Hippocampal formation (tissue), 2 donors: ENCODE measurements at regions not wholly inside any gene's neighbourhood (a gene's known extent, or its start where the extent isn't known, plus 50 kb on each side); places are given as distances from the start of the nearest gene placed in this dataset.

Experiments
- DNase-seq, 2 donors: peaks; one replicate each; lab custom pipeline; 2025; lab: John Stamatoyannopoulos, UW

GRCh38 chr10:120641695-120642094 is 184.7 kb downstream of the PLPP4 start:
- no peak for DNase-seq

GRCh38 chr10:120643351-120643750 is 186.3 kb downstream of the PLPP4 start:
- DNase-seq = no peak

- DNase-seq = no peak
These were observed 187.8 kb downstream of the PLPP4 start for GRCh38 chr10:120644556-120645410.

- no peak for DNase-seq
These were observed 189.2 kb downstream of the PLPP4 start for GRCh38 chr10:120646159-120646732.

DNA sequence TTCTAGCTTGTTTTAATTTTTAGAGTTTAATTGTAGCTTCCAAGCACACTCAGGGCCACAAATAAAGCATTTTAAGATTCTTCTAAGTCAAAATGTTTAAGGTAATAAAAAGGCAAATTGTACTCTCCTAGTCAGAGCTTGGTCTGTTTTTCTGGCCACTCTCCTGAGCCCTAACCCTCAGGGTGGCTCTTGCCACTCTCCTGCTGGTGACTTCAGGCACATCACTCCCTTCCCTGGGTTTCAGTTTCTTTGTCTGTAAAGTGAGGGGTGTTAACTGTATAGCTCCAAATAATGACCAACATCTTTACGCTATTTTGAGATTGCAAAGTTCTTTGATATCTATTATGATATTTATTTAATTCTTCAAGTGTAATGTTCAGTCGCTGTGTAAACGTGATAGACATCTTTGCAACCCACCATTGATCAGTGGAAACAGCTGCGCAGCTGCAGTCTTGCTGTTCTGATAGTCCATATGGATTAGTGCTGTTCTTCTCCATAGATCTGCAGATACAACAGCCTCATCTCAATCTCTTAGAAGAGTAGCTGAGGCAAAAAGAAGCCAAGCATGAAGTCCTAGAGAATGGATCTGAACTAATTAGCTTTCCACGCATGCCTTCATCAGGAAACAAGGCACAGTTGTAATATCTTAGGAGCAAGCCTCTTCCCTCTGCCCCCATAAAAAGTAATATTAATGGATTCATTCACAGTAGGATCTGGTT is 189.9 kb downstream of the PLPP4 start:
- DNase-seq = no peak

GRCh38 chr10:120650705-120651399 is 193.8 kb downstream of the PLPP4 start:
- DNase-seq = no peak

DNA sequence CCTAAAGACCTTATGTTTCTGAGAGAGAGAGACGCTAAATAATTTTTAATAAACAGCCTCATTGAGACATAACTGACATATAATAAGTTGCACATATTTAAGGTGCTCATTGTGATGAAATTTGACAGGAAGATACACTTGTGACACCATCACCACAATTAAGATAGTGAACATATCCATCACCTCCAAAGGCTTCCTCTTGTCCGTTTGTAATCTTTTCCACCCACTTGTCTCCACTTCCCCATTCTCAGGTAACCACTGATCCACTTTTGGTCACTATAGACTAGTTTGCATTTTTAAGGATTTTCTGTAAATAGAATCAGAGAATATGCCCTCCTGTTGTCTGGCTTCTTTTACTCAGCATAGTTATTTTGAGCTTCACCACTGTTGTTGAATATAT is 195.1 kb upstream of the WDR11 start:
- no peak for DNase-seq

- DNase-seq = no peak
These were observed 193.8 kb upstream of the WDR11 start for GRCh38 chr10:120657371-120657770.

DNA sequence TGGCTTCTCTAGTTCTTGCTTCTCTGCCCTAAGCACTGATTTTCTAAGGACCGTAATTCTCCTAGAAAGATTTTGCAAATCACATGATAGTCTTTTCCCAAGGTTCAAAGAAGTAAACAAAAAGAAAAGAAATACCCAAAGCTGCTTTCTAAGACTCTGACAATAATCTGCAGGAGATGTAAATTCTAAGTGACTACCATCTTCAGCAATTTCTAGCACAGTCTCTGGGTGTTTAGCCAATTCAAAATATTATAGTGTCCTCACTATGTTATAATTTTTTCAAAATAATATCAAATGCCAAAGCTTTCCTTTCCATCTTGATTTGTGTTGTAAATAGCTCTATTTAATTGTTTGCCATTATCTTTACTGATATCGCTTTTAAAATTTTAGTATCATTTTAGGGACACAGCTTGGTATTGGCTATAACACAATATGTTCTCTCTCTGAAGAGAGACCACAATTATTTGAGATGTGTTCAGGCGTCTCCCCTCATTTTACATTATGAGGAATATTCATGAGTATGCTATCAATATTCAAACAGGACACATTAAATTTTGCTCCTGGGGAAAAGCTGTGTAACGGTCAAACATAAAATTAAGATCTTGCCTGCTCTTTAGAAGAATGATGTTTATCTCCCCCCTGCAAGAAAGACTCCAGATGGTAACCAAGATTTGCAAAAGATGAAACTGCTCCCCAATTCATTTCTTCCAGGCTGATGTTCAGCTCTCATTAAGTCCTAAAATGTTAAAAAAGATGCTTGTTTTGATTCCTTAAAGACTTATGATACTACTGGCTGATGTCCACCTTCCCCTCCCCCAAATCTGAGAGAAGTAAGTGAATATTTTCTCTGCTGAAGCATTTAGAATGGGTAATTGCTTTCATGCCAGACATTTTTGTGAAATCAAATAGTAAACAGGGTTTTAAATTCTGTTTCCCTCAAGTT is 191.9 kb upstream of the WDR11 start:
- DNase-seq = no peak

- DNase-seq = no peak
These were observed 184.9 kb upstream of the WDR11 start for GRCh38 chr10:120666308-120666707.

DNA sequence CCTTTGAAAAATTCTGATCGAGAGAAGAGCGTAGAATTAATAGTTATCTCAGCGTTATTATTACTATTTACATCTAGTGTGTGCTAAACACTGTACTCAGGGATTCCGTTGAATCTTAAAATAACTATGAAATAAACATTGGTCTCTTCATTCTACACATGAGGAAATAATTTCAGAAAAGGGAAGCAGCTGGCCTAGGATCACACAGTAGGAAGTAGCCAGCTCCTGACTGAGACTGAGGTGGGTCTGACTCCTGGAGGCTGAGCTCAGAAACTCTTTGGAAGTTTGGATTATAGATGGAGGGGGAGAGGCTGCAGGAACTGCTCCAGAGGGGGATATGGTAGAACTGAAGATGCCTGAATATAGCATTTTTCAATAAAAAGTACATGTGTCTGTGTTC is 183.9 kb upstream of the WDR11 start:
- DNase-seq = no peak

DNA sequence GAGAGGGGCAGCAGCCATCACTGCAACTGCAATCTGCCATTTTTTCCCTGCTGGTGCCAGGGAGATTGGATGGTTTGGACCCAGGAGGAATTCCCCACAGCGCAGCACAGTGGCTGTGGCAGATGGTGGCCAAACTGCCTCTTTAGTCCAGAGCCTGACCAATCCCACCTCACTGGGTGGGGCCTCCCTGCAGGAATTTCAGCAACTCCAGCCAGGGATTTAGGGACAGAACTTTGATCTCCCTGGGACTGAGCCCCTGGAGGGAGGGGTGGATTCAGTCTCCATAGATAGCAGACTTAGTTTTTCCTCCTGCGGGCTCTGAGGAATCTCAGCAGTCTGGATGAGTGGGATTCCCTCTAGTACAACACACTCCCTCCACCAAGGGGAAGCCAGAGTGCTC is 179.7 kb upstream of the WDR11 start:
- DNase-seq = no peak

DNA sequence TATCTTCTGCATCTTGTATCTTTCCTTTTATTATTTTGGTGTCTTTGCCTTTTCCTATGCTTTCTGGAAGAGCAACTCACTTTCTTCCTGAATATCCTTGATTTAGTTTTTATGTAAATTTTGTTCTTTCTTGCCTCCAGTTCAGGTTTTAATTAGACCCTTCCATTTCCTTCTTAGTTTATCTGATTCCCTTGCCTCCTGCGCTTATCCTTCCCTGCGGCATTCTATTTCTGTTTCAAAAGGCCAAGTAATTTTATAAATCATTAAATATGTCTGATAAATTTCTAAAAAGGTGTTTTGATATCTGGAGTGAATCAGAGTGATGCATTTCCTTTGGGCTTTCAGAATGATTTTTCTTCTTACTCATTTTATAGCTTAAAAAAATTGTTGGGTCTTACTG is 167.7 kb upstream of the WDR11 start:
- no peak for DNase-seq

DNA sequence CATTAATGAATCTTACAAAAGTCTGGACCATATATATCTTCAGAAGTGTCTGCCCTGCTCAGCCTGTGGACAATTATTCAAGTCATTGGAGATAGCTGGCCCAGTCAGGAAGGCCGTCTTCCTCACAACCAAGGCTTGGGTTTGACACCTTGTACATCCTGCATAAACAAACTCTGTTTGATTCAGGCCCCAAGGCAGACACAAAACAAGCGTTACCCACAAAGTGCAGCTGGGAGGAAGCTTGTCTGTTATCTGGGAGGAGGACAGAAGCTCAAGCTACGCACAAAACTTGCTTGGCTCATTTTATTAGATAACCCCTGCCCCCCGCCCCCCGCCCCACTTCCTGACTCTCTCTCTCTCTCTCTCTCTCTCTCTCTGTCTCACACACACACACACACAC is 166.9 kb upstream of the WDR11 start:
- DNase-seq = no peak

- DNase-seq = no peak
These were observed 166.0 kb upstream of the WDR11 start for GRCh38 chr10:120685136-120685535.

GRCh38 chr10:120688928-120689327 is 162.2 kb upstream of the WDR11 start:
- DNase-seq = no peak

- DNase-seq = peak in 1 of 2 donors; percentile 6
These were observed 161.2 kb upstream of the WDR11 start for GRCh38 chr10:120689777-120690529.

GRCh38 chr10:120691625-120692024 is 159.5 kb upstream of the WDR11 start:
- no peak for DNase-seq

DNA sequence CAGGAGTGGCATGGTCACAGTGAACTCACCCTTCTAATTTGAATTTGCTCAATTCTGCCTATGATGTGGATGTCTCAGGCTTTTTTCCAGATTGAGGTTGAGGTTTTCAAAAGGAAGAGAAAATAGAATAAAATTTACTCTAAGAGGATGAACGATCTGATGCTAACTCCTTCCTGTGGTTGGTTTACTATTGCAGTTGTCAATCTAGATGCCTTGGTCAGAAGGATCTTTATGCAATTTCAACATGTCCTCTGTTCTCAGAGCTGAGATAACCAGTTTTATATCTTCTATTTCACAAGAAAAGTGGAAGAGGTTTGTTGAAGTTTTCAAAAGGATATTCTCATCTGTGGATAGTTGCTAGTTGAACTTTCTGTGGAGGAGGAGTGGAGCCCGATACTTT is 150.7 kb upstream of the WDR11 start:
- DNase-seq = no peak

GRCh38 chr10:120701381-120701780 is 149.8 kb upstream of the WDR11 start:
- DNase-seq = no peak

DNA sequence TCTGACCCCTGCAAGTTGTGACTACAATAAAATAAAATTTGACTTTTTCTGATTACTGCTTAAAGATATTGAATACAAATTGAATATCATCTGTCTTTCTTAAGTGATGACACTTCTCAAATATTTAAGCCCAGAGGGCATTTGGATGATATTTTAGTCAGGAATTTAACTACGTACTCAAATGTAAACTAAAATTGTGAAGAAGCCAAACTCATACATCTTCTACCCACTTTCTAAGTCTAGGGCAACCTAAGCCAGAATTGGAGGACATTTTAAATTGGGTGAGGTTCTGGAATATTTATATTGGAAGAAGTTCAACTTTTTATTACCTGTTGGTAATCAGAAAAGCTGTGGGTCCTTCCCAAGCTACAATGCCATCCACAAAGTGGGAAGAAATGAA is 149.1 kb upstream of the WDR11 start:
- no peak for DNase-seq
